ENCODE measurements at regions not wholly inside any gene's neighbourhood (a gene's known extent, or its start where the extent isn't known, plus 50 kb on each side); places are given as distances from the start of the nearest gene placed in this dataset.
"Not testable (repeated sequence)": the region's sequence is repeated elsewhere in the genome, so short reads cannot be mapped to it uniquely, and the experiment has no call there.

GRCh38 chr7:39825401-39825980 is 124.6 kb upstream of the CDK13 start:
- DNase-seq, result no peak

- no peak for DNase-seq
These were observed 123.9 kb upstream of the CDK13 start for GRCh38 chr7:39826166-39826565.

GRCh38 chr7:39827571-39827970 is 122.5 kb upstream of the CDK13 start:
- no peak for DNase-seq

- no peak for DNase-seq
These were observed 121.0 kb upstream of the CDK13 start for GRCh38 chr7:39829028-39829427.

GRCh38 chr7:39832519-39833085 is 117.5 kb upstream of the CDK13 start:
- no peak for DNase-seq

- DNase-seq, result peak; percentile 4
These were observed 116.8 kb upstream of the CDK13 start for GRCh38 chr7:39833180-39833799.

- not testable (repeated sequence) for DNase-seq
These were observed 116.0 kb upstream of the CDK13 start for GRCh38 chr7:39833865-39834634.

- no peak for DNase-seq
These were observed 111.7 kb upstream of the CDK13 start for GRCh38 chr7:39838326-39838725.

GRCh38 chr7:39845006-39845405 is 105.0 kb upstream of the CDK13 start:
- DNase-seq, result no peak

- no peak for DNase-seq
These were observed 102.8 kb upstream of the CDK13 start for GRCh38 chr7:39847227-39847626.

GRCh38 chr7:39851466-39852045 is 98.5 kb upstream of the CDK13 start:
- DNase-seq, result no peak

- DNase-seq, result not testable (repeated sequence)
These were observed 95.3 kb upstream of the CDK13 start for GRCh38 chr7:39854616-39855324.

- DNase-seq, result no peak
These were observed 94.8 kb upstream of the CDK13 start for GRCh38 chr7:39855325-39855674.

GRCh38 chr7:39863675-39864322 is 86.3 kb upstream of the CDK13 start:
- DNase-seq, result not testable (repeated sequence)

GRCh38 chr7:39869888-39870522 is 80.1 kb upstream of the CDK13 start:
- DNase-seq, result not testable (repeated sequence)

- not testable (repeated sequence) for DNase-seq
These were observed 78.4 kb upstream of the CDK13 start for GRCh38 chr7:39871610-39872009.

GRCh38 chr7:39880556-39880955 is 69.5 kb upstream of the CDK13 start:
- DNase-seq, result no peak

- DNase-seq, result no peak
These were observed 67.8 kb upstream of the CDK13 start for GRCh38 chr7:39882148-39882784.

- no peak for DNase-seq
These were observed 66.2 kb upstream of the CDK13 start for GRCh38 chr7:39883812-39884390.

- no peak for DNase-seq
These were observed 61.7 kb upstream of the CDK13 start for GRCh38 chr7:39888171-39888853.

Data from CD4-positive, alpha-beta T cell treated with Interleukin-21 for 1 hour (primary cell).